NCI-H2227 treated with DMSO at 0.1 percent for 48 hours (cell line): ENCODE measurements at regions not wholly inside any gene's neighbourhood (a gene's known extent, or its start where the extent isn't known, plus 50 kb on each side); places are given as distances from the start of the nearest gene placed in this dataset.
"Not testable (repeated sequence)": the region's sequence is repeated elsewhere in the genome, so short reads cannot be mapped to it uniquely, and the experiment has no call there.

Source experiments
- DNase-seq: peaks from one replicate; lab custom pipeline; 2025; lab: John Stamatoyannopoulos, UW

GRCh38 chr11:45000918-45001317, 50.2 kb upstream of the TP53I11 start:
- DNase-seq = no peak

- DNase-seq = no peak
Observed at GRCh38 chr11:45001466-45002165, 50.9 kb upstream of the TP53I11 start.

- no peak for DNase-seq
Observed at GRCh38 chr11:45005106-45005505, 54.4 kb upstream of the TP53I11 start.

GRCh38 chr11:45007011-45007410, 56.3 kb upstream of the TP53I11 start:
- no peak for DNase-seq

GRCh38 chr11:45015983-45016382, 65.3 kb upstream of the TP53I11 start:
- not testable (repeated sequence) for DNase-seq

- DNase-seq = not testable (repeated sequence)
Observed at GRCh38 chr11:45016446-45016845, 65.8 kb upstream of the TP53I11 start.

- no peak for DNase-seq
Observed at GRCh38 chr11:45017329-45017728, 66.6 kb upstream of the TP53I11 start.

- no peak for DNase-seq
Observed at GRCh38 chr11:45021001-45021400, 70.3 kb upstream of the TP53I11 start.

- DNase-seq = peak; percentile 69
Observed at GRCh38 chr11:45021692-45022141, 71.0 kb upstream of the TP53I11 start.

GRCh38 chr11:45022294-45023064, 71.8 kb upstream of the TP53I11 start:
- no peak for DNase-seq

- no peak for DNase-seq
Observed at GRCh38 chr11:45023065-45023365, 72.3 kb upstream of the TP53I11 start.

- DNase-seq = no peak
Observed at GRCh38 chr11:45024316-45024715, 73.6 kb upstream of the TP53I11 start.

- no peak for DNase-seq
Observed at GRCh38 chr11:45024846-45025588, 74.3 kb upstream of the TP53I11 start.

- DNase-seq = no peak
Observed at GRCh38 chr11:45025716-45026492, 75.2 kb upstream of the TP53I11 start.

GRCh38 chr11:45026835-45027234, 76.2 kb upstream of the TP53I11 start:
- peak; percentile 24 for DNase-seq

GRCh38 chr11:45027312-45027711, 76.6 kb upstream of the TP53I11 start:
- DNase-seq = no peak

- DNase-seq = peak; percentile 72
Observed at GRCh38 chr11:45028911-45029682, 78.4 kb upstream of the TP53I11 start.

GRCh38 chr11:45030778-45031177, 80.1 kb upstream of the TP53I11 start:
- no peak for DNase-seq

- DNase-seq = no peak
Observed at GRCh38 chr11:45031912-45032519, 81.3 kb upstream of the TP53I11 start.

GRCh38 chr11:45035413-45035812, 84.7 kb upstream of the TP53I11 start:
- DNase-seq = no peak

- no peak for DNase-seq
Observed at GRCh38 chr11:45036010-45036409, 85.3 kb upstream of the TP53I11 start.
